Fibroblast of lung (primary cell): ENCODE measurements at regions not wholly inside any gene's neighbourhood (a gene's known extent, or its start where the extent isn't known, plus 50 kb on each side); places are given as distances from the start of the nearest gene placed in this dataset.
"Not testable (repeated sequence)": the region's sequence is repeated elsewhere in the genome, so short reads cannot be mapped to it uniquely, and the experiment has no call there.

ENCODE experiments used
- DNase-seq, 2 donors: peaks; one replicate each; pipeline versions ENCODE4 v3.0.0 to v3.0.0-alpha.2; 2010; ENCODE audit warnings: low read depth in 2 of 2
- H2AFZ ChIP-seq: 2 replicates; pipeline ENCODE4 v1.5.1; 2012; ENCODE audit warnings: low read length, control low read depth, inconsistent platforms
- H3K27ac ChIP-seq: 2 replicates; pipeline ENCODE4 v1.5.1; 2011; ENCODE audit warnings: low read length, control low read depth; ENCODE audit not compliant: insufficient read depth
- H3K27me3 ChIP-seq: 2 replicates; pipeline ENCODE4 v1.5.1; 2011; ENCODE audit warnings: mild to moderate bottlenecking, low read length; ENCODE audit not compliant: control insufficient read depth, insufficient read depth
- H3K36me3 ChIP-seq: 2 replicates; pipeline ENCODE4 v1.5.1; 2011; ENCODE audit warnings: low read length; ENCODE audit not compliant: control insufficient read depth, insufficient read depth
- H3K4me1 ChIP-seq: 2 replicates; pipeline ENCODE4 v1.5.1; 2011; ENCODE audit warnings: low read length; ENCODE audit not compliant: control insufficient read depth, insufficient read depth; ENCODE audit errors: extremely low read depth
- H3K4me2 ChIP-seq: 2 replicates; pipeline ENCODE4 v1.5.1; 2011; ENCODE audit warnings: low read length, control low read depth; ENCODE audit not compliant: insufficient read depth; ENCODE audit errors: extremely low read depth
- H3K4me3 ChIP-seq, 4 experiments: fragments of 200-600 bp in 1 of 4; sonication (generic) in 1 of 4; replicated peaks in 1 of 4; 2 replicates each; pipeline ENCODE4 v1.5.1; 2011 to 2016; ENCODE audit warnings: low read length in 4 of 4, low read depth in 3 of 4, mild to moderate bottlenecking in 3 of 4, control low read depth in 2 of 4, inconsistent platforms in 1 of 4, mixed read lengths in 1 of 4; ENCODE audit not compliant: insufficient read depth in 1 of 4; ENCODE audit errors: control extremely low read depth in 1 of 4
- H3K79me2 ChIP-seq: 2 replicates; pipeline ENCODE4 v1.5.1; 2012; ENCODE audit warnings: mild to moderate bottlenecking, low read length, inconsistent platforms; ENCODE audit not compliant: control insufficient read depth, insufficient read depth
- H3K9ac ChIP-seq: 2 replicates; pipeline ENCODE4 v1.5.1; 2011; ENCODE audit warnings: mild to moderate bottlenecking, low read length, control low read depth; ENCODE audit not compliant: insufficient read depth
- H3K9me3 ChIP-seq: 2 replicates; pipeline ENCODE4 v1.5.1; 2012; ENCODE audit warnings: low read depth, low read length; ENCODE audit not compliant: control insufficient read depth, insufficient read depth
- H4K20me1 ChIP-seq: 2 replicates; pipeline ENCODE4 v1.5.1; 2011; ENCODE audit warnings: low read length; ENCODE audit not compliant: control insufficient read depth, insufficient read depth; ENCODE audit errors: extremely low read depth
- EZH2 ChIP-seq: IDR thresholded peaks from 2 replicates; pipeline ENCODE4 v1.5.1; 2012; ENCODE audit warnings: low read length, control low read depth, mild to moderate bottlenecking; ENCODE audit errors: missing control alignments
- TF ChIP-seq, protein P1 (sequence below), 2 donors: IDR thresholded peaks in 1 of 2; conservative IDR thresholded peaks in 1 of 2; 1 replicate in 1 of 2; 2 replicates in 1 of 2; pipeline ENCODE4 v1.5.1; 2011 to 2012; ENCODE audit warnings: low read length in 2 of 2, control low read depth in 1 of 2, inconsistent platforms in 1 of 2, low read depth in 1 of 2, mild to moderate bottlenecking in 1 of 2

DNA sequence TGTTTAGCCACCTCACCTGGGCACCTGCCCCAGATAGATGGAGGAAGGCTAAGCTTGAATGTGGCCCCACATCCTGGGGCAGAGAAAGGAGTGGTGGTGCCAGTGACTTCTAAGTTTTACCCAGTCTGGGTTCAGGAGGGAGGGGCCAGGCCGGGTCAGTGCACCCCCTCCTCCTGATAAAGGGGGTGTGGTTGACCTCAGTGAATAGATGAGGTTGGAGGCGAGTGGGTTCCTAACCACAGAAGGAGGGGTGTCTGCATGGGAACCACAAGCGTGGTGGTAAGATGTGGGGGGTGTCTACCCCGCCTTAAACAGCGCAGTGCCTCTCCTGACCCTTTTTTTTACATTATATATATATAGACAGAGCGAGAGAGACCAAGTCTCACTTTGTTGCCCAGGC lies 105.3 kb upstream of the KCTD7 start:
- no peak overlapping the region for H2AFZ ChIP-seq
- no peaks in the 10 kb centered on the region for H3K79me2 ChIP-seq
- DNase-seq, result no peak
- H3K4me1 ChIP-seq, result no peaks in the 10 kb centered on the region
- no peaks in the 10 kb centered on the region for H4K20me1 ChIP-seq
- H3K27me3 ChIP-seq, result no peaks in the 10 kb centered on the region
- no peak overlapping the region for H3K9ac ChIP-seq
- H3K27ac ChIP-seq, result no peak overlapping the region
- TF ChIP-seq EZH2, result no peak
- TF ChIP-seq, protein P1, sequence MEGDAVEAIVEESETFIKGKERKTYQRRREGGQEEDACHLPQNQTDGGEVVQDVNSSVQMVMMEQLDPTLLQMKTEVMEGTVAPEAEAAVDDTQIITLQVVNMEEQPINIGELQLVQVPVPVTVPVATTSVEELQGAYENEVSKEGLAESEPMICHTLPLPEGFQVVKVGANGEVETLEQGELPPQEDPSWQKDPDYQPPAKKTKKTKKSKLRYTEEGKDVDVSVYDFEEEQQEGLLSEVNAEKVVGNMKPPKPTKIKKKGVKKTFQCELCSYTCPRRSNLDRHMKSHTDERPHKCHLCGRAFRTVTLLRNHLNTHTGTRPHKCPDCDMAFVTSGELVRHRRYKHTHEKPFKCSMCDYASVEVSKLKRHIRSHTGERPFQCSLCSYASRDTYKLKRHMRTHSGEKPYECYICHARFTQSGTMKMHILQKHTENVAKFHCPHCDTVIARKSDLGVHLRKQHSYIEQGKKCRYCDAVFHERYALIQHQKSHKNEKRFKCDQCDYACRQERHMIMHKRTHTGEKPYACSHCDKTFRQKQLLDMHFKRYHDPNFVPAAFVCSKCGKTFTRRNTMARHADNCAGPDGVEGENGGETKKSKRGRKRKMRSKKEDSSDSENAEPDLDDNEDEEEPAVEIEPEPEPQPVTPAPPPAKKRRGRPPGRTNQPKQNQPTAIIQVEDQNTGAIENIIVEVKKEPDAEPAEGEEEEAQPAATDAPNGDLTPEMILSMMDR (conservative IDR thresholded peaks at IDR 0.05 in 1 of 2, IDR thresholded peaks at IDR 0.05 in 1 of 2; ENCODE audit: low read depth in 1 of 2, low read length in 2 of 2), result no peak
- H3K36me3 ChIP-seq, result no peaks in the 10 kb centered on the region
- no peaks in the 10 kb centered on the region for H3K9me3 ChIP-seq
- H3K4me2 ChIP-seq, result no peak overlapping the region
- H3K4me3 ChIP-seq, result no peak overlapping the region

GRCh38 chr7:66524738-66525137 lies 103.9 kb upstream of the KCTD7 start:
- Histone ChIP-seq H3K79me2 (no peaks in the 10 kb centered on the region), H3K4me1 (no peaks in the 10 kb centered on the region), H3K4me2 (no peak overlapping the region), H2AFZ (no peak overlapping the region), H4K20me1 (no peaks in the 10 kb centered on the region), H3K9me3 (no peaks in the 10 kb centered on the region), H3K9ac (no peak overlapping the region), H3K36me3 (no peaks in the 10 kb centered on the region), H3K4me3 (no peak overlapping the region), H3K27me3 (no peaks in the 10 kb centered on the region), H3K27ac (no peak overlapping the region)
- no peak for DNase-seq
- TF ChIP-seq EZH2, result no peak
- TF ChIP-seq, protein P1 (conservative IDR thresholded peaks at IDR 0.05 in 1 of 2, IDR thresholded peaks at IDR 0.05 in 1 of 2; ENCODE audit: low read depth in 1 of 2, low read length in 2 of 2), result no peak

- not testable (repeated sequence) for H3K9me3 ChIP-seq, DNase-seq, H3K79me2 ChIP-seq
Observed at GRCh38 chr7:66526782-66527181, 101.9 kb upstream of the KCTD7 start.

More at GRCh38 chr7:66526782-66527181, 101.9 kb upstream of the KCTD7 start:
- H3K36me3 ChIP-seq, H3K27ac ChIP-seq, H2AFZ ChIP-seq, H3K9ac ChIP-seq, H3K4me2 ChIP-seq, H3K4me1 ChIP-seq, H4K20me1 ChIP-seq, H3K27me3 ChIP-seq, H3K4me3 ChIP-seq: not testable (repeated sequence)
